Large intestine (tissue), 3 donors: ENCODE measurements at regions not wholly inside any gene's neighbourhood (a gene's known extent, or its start where the extent isn't known, plus 50 kb on each side); places are given as distances from the start of the nearest gene placed in this dataset.
"Not testable (repeated sequence)": the region's sequence is repeated elsewhere in the genome, so short reads cannot be mapped to it uniquely, and the experiment has no call there.

Source experiments
- DNase-seq, 2 donors: peaks; one replicate each; pipeline versions ENCODE4 v3.0.0 to v3.0.0-alpha.2; 2013
- H3K27ac ChIP-seq: one replicate; pipeline ENCODE4 v1.5.1; 2013; ENCODE audit warnings: low read length
- H3K27me3 ChIP-seq: 2 replicates; pipeline ENCODE4 v1.6.1; 2013; ENCODE audit warnings: low read length; ENCODE audit not compliant: control insufficient read depth, insufficient read depth
- H3K36me3 ChIP-seq: 2 replicates; pipeline ENCODE4 v1.6.1; 2013; ENCODE audit warnings: low read length; ENCODE audit not compliant: control insufficient read depth, insufficient read depth
- H3K4me1 ChIP-seq: one replicate; pipeline ENCODE4 v1.6.1; 2013; ENCODE audit warnings: low read length; ENCODE audit not compliant: control insufficient read depth, insufficient read depth
- H3K4me3 ChIP-seq: one replicate; pipeline ENCODE4 v1.5.1; 2013; ENCODE audit warnings: low read length
- H3K9me3 ChIP-seq: one replicate; pipeline ENCODE4 v1.6.1; 2013; ENCODE audit warnings: mild to moderate bottlenecking, low read depth, low read length, moderate library complexity; ENCODE audit not compliant: control insufficient read depth
- WGBS: methylation state at CpG from one replicate; pipeline ENCODE4 v1.1.5; 2013; ENCODE audit warnings: low lambda C conversion rate; ENCODE audit not compliant: insufficient coverage; 5-methylcytosine and 5-hydroxymethylcytosine counted together

DNA sequence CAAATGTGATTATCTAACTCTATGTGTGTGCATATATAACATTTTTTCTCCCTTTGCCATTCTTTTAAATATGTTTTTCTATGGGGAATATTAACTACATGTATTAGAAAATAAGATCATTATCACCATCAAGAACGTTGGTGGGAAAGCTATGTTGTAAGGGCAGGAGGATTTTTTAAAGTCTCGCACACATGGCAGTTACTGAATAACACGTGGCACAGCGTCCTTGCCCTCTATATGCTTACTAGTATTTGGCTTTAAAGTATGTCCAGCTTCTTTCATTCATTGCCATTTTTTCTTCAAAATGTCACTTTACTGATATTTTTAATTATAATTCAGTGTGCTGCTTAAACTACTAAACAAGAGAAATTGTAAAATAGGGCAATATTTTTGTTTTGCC lies 944.3 kb downstream of the SOCS6 start:
- 75% methylated on average over 2 of the region's 4 CpGs for WGBS
- no peak overlapping the region for H3K27ac ChIP-seq
- no peaks in the 10 kb centered on the region for H3K36me3 ChIP-seq
- no peak for DNase-seq
- H3K27me3 ChIP-seq, result no peaks in the 10 kb centered on the region
- H3K4me3 ChIP-seq, result no peak overlapping the region
- H3K4me1 ChIP-seq, result no peaks in the 10 kb centered on the region
- no peaks in the 10 kb centered on the region for H3K9me3 ChIP-seq

DNA sequence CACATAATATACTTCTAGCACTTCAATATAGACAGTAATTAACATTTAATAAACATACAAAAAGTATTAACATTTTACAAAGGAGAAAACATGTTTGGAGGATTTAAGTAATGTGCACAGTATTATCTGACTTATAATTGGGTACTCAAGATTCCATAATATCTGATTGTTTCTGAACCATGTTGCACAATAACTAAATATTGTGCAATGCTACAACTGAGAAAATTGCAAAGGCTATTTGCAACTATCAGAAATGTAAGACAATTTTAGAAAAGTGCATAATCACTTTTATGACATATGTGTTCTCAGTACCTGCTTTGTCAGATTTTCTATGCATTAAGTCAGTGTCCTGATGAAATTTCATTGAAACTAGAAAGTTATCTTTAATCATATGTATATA lies 934.6 kb downstream of the SOCS6 start:
- no peaks in the 10 kb centered on the region for H3K9me3 ChIP-seq
- no peak for DNase-seq
- no peak overlapping the region for H3K4me3 ChIP-seq
- H3K4me1 ChIP-seq, result no peaks in the 10 kb centered on the region
- no peaks in the 10 kb centered on the region for H3K27me3 ChIP-seq
- no peaks in the 10 kb centered on the region for H3K36me3 ChIP-seq
- H3K27ac ChIP-seq, result no peak overlapping the region

DNA sequence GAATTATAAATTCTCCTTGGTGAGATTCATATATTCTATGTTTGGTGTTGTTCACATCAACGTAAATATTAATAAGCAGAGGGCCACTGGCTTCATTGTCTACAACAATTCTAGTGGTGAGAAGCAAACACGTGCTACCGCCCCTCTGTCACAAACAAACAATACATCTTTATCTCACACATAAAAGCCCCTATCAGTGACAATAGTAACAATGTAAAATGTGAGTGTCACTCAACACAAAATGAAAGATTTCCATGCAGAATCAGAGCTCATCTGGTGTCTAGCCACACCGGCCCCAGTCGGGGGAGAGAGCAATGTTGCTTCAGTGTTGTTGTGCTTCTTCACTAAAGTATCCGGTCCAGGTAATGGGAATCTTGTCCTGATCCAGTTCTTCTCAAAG lies 932.6 kb downstream of the SOCS6 start:
- WGBS, result 80% methylated on average over 2 of the region's 6 CpGs

DNA sequence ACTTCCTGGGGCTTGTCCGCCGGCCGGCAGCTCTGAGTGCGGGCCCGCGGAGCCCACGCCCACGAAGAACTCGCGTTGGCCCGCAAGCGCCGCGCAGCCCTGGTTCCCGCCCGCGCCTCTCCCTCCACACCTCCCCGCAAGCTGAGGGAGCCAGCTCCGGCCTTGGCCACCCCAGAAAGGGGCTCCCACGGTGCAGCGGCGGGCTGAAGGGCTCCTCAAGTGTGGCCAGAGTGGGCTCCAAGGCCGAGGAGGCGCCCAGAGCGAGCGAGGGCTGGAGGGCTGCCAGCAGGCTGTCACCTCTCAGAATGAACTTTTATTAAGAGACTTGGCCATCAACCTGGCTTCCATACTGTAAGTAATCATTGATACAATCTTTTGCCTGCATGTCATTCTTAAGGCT lies 923.9 kb downstream of the SOCS6 start:
- not testable (repeated sequence) for H3K27me3 ChIP-seq, DNase-seq
- WGBS, result no CpG with 5 or more reads among the region's 26 CpGs

More for the DNA sequence above, 932.6 kb downstream of the SOCS6 start:
- Histone ChIP-seq H3K27ac (no peak overlapping the region), H3K4me3 (no peak overlapping the region), H3K4me1 (no peaks in the 10 kb centered on the region), H3K36me3 (no peaks in the 10 kb centered on the region), H3K9me3 (no peaks in the 10 kb centered on the region), H3K27me3 (no peaks in the 10 kb centered on the region)
- DNase-seq, result no peak

DNA sequence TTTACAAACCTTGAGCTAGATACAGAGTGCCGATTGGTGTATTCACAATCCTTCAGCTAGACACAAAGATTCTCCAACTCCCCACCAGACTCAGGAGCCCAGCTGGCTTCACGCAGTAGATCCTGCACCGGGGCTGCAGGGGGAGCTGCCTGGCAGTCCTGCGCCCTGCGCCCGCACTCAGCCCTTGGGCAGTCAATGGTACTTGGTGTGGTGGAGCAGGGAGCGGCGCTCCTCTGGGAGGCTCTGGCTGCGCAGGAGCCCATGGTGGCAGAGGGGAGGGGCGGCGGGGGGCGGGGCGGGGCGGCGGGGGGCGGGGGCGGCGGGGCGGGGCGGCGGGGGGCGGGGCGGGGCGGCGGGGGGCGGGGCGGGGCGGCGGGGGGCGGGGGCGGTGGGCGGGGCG lies 923.4 kb downstream of the SOCS6 start:
- no CpG with 5 or more reads among the region's 33 CpGs for WGBS
- Histone ChIP-seq H3K9me3 (peaks cover 7% of the 10 kb centered on the region), H3K4me3 (no peak overlapping the region)

More for the DNA sequence above, 923.9 kb downstream of the SOCS6 start:
- H3K4me1 ChIP-seq, H3K36me3 ChIP-seq, H3K4me3 ChIP-seq, H3K27ac ChIP-seq, H3K9me3 ChIP-seq: not testable (repeated sequence)

DNA sequence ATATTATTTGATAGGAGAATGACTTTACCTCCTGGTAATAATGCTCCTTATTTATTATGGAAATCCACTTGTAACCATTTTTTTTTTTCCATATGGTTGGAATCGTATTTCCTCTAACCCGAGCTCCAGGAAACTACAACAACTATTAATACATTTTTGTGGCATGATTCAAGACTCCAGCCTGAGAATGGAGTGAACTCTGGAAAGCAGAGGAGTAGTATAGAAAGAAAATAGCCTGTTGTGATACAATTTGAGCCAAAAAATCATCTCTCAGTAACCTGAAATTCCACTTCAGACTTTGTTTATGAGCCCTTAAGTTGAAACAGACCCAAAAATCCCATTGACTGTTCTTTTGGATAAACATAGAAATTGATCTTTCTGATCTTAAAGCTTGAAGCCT lies 921.1 kb downstream of the SOCS6 start:
- no peaks in the 10 kb centered on the region for H3K27me3 ChIP-seq
- H3K27ac ChIP-seq, result no peak overlapping the region
- H3K9me3 ChIP-seq, result peaks cover 7% of the 10 kb centered on the region
- no peaks in the 10 kb centered on the region for H3K36me3 ChIP-seq
- no peak overlapping the region for H3K4me3 ChIP-seq
- WGBS, result no CpG with 5 or more reads among the region's 2 CpGs
- no peaks in the 10 kb centered on the region for H3K4me1 ChIP-seq
- no peak for DNase-seq

More for the DNA sequence above, 923.4 kb downstream of the SOCS6 start:
- no peak for DNase-seq
- H3K27me3 ChIP-seq, result no peaks in the 10 kb centered on the region
- H3K36me3 ChIP-seq, result no peaks in the 10 kb centered on the region
- H3K27ac ChIP-seq, result no peak overlapping the region
- H3K4me1 ChIP-seq, result no peaks in the 10 kb centered on the region

DNA sequence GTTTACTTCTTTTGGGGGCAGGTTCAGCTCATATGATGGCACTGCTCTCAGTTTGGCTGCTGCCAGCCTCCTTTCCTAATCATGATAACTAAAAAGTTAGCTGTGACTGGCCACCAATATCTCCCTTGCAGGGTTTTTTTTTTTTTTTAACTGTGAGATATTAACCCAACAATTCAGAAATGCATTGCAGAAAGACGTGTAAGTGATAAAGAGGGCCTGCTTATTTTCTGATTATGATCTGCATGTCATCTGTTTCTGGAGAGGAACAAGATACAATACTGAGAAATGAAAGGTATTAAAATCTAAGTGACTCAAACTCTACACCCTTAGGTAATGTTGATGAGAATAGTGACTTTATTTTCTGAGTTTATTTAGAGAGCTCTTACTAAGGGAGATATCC lies 905.6 kb downstream of the SOCS6 start:
- DNase-seq, result no peak
- no peaks in the 10 kb centered on the region for H3K27me3 ChIP-seq
- no peak overlapping the region for H3K27ac ChIP-seq
- no peaks in the 10 kb centered on the region for H3K4me1 ChIP-seq
- no peak overlapping the region for H3K4me3 ChIP-seq
- no peaks in the 10 kb centered on the region for H3K36me3 ChIP-seq
- WGBS, result 71% methylated on average over 1 of the region's 1 CpG
- H3K9me3 ChIP-seq, result no peaks in the 10 kb centered on the region

DNA sequence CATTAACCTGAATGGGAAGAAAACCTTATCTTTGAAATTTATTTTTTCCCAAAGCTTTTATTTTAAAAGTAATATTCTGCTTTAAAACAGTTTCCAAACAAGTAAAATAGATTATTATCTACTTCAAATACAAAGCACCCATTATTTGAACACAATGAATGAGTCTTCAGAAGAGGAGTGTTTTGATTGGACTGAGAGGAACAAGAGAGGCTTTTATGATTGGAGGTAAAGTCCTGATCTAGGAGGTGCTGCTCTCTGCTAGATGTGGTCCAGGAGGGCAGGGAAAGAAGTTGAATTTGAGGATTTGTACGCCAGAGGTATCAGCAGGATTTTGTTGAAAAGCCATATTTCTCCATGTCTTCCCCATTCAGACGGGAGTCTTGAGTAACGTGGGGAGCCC lies 900.7 kb downstream of the SOCS6 start:
- Histone ChIP-seq H3K36me3 (no peaks in the 10 kb centered on the region), H3K27ac (no peak overlapping the region), H3K27me3 (no peaks in the 10 kb centered on the region), H3K9me3 (no peaks in the 10 kb centered on the region), H3K4me1 (no peaks in the 10 kb centered on the region), H3K4me3 (no peak overlapping the region)
- no CpG with 5 or more reads among the region's 3 CpGs for WGBS
- no peak for DNase-seq

DNA sequence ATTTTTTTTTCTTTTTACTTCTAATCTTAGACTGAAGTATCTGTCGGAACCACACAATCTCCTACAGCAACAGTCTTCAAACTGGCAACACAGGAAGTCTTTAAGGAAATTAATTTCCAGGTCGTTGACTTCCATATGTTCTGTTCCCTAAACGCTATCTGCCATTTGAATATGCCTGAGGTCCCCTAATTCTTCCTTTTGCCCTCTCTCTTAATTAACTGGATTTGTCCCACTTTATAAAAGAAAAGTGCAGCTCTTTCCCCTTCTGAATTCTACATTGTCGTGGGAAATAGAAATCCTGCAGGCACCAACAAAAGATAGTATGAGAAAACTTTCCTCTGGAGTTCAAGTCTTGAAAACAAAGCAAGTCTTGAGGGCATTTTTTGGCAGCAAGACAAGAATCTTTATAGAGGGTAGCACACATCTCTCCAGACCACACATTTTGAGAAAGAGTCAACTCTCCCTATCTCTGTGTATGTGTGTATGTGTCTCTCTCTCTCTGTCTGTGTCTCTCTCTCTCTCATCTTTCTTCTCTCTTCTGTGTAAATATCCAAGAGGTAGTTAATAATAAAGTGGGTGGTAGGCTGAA lies 879.8 kb downstream of the SOCS6 start:
- no peak overlapping the region for H3K4me3 ChIP-seq
- H3K27ac ChIP-seq, result no peak overlapping the region
- no peaks in the 10 kb centered on the region for H3K9me3 ChIP-seq
- 66% methylated on average over 2 of the region's 4 CpGs for WGBS
- H3K36me3 ChIP-seq, result no peaks in the 10 kb centered on the region
- no peak for DNase-seq
- H3K27me3 ChIP-seq, result no peaks in the 10 kb centered on the region
- no peaks in the 10 kb centered on the region for H3K4me1 ChIP-seq

DNA sequence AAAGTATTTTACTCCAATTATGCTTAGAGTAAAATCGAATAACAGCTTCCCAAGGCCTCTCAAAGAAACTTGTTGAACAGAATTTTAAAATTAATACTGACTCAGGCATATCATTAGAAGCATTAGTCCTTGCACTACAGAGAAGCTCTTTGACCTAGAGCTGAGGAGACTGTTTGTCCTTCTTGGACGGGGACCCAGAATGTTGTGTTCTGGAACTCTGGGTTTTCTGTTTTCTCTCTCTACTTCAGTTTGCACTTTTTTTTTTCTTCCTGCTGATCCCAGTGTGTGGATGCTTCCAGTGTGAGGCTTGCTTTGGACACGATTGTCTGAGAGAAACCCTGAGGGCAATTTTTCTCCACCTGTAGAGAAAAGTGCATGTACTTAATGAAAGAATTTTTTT lies 847.6 kb downstream of the SOCS6 start:
- H3K4me1 ChIP-seq, result no peaks in the 10 kb centered on the region
- H3K36me3 ChIP-seq, result no peaks in the 10 kb centered on the region
- H3K9me3 ChIP-seq, result no peaks in the 10 kb centered on the region
- no peak for DNase-seq
- no peak overlapping the region for H3K4me3 ChIP-seq
- H3K27ac ChIP-seq, result no peak overlapping the region
- no peaks in the 10 kb centered on the region for H3K27me3 ChIP-seq
- 86% methylated on average over 1 of the region's 3 CpGs for WGBS

DNA sequence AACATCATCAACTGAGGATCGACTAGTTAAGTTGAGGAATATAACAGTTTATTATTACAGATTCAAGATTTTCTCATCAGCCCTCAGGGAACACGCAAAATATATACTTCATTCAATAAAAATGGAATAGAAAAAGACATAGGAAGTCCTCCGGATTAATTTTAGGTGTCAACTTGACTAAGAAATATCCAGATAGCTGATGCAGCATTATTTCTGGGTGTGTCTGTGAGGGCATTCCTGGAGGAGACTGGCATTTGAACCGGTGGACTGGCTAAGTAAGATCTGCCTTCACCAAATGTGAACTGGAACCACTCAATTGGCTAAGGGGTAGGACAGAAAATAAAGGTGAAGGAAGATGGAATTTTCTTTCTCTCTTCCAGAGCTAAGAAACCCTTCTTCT lies 845.3 kb downstream of the SOCS6 start:
- Histone ChIP-seq H3K9me3 (no peaks in the 10 kb centered on the region), H3K4me1 (no peaks in the 10 kb centered on the region), H3K36me3 (no peaks in the 10 kb centered on the region), H3K27ac (no peak overlapping the region), H3K4me3 (no peak overlapping the region), H3K27me3 (no peaks in the 10 kb centered on the region)
- WGBS, result 100% methylated on average over 2 of the region's 4 CpGs
- no peak for DNase-seq
